Endometrium (tissue), 2 donors: ENCODE measurements at regions not wholly inside any gene's neighbourhood (a gene's known extent, or its start where the extent isn't known, plus 50 kb on each side); places are given as distances from the start of the nearest gene placed in this dataset.
A peak's percentile ranks its signal among the peaks of the same experiment; 100 is the strongest.

Source experiments
- FAIRE-seq: peaks from 2 replicates; lab custom pipeline; 2012; peaks lifted over from hg19 to GRCh38; lab: Jason Lieb, UNC
- donor health status: control.
- donor health status: control.

DNA sequence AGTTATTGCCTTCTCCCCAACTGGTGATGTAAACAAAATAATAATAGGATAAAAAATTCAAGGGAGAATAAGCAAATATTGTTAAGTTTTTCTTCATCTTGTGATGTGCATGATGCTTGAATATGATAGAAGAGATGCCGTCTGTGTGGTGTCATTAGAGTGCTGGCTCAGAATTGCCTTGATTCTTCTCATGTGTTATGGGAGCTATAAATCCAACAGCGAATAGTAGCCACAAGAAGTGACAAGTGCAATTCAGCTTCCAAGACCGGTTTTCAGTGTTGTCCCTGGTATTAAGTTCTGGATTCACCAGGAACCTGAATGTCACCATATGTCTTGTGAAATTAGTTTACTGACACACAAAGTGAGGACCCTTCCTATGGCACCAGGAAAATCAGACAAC lies 547.0 kb downstream of the NSUN3 start:
- FAIRE-seq = no peak

DNA sequence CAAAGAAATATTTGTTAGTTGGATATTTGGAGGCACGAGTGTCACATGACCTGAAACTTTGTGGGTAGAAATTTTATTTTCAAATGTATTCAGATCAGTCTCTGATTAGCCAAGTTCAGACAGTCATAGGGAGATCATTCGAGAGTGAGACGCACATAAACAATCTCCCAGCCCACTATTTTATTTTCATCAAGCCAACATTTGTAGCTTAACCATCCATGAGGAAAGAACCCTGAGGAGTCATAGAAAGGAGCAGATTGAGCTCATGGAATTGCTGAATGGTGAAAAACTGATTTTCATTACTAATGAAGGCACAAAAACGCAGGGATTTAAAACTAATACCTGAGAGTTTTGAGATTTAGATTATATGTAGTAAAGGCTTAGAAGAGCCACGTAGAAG lies 548.7 kb downstream of the NSUN3 start:
- FAIRE-seq = no peak

DNA sequence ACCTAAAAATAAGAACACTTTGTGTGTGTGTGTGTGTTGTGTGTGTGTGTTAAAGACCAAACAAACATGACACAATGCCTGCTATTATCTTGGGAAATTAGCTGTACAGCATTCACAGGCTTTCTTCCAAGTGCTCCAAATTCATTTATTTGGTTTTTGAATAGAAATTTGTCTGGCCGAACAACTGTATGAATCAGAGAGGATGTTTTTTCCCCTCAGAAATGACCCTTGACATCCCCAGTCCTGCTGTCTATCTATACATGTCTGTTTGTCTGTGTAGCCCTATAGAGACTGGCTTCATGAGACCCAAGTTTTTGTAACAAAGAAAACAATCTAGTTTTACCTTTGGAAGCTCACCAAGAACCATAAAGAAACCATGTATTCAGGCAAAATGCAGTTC lies 549.8 kb downstream of the NSUN3 start:
- no peak for FAIRE-seq

DNA sequence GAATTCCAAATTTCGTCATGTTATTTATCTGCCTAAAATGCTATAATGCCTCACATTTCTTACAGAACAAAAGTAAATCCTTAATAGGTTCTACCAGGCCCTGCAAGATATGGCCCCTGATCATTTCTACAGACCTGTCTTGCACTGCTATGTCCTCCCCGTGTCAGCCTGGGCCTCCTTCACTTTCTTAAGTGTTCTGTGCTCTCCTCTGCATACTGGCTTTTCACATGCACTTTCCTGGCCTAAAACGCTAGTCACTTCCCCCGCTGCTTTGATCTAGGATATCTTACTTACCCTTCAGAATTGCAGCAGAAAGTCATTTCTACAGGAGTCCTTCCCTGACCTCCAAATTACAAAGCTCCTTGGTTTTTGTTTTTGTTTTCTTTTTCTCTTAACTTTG lies 551.3 kb downstream of the NSUN3 start:
- no peak for FAIRE-seq

DNA sequence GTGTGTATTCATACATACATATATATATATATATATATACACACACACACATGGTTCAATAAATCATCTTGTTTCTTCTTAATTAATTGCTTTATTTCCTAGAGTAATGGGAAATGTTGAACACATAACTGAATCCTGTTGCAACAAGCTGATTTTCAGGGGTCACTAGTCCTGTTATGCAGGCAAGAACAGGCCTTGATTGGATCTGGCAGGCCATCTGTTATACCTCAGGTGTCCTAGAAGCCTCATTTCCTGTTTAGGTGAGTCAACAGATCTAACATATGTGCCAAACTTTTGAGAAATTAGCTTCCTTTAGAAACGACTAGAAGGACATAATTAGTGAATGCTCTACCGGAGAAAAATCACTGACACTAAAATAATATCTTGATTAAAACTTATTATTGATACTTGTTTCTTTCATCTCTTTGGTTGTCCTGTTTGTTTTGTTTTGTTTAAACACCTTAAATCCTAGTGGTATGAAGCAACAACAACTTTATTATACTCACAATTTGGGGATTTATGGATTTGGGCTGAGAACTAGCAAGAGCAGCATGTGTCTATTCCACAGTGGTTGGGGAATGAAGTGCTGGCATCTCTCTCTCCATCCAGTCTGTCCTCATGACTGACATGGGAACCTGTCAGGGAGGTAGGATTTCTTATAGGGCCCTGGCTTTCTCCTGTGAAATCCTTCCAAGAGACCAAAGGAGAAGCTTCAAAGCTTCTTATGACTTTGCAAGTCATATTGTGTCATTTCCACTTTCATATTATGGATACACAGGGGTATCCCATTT lies 552.6 kb downstream of the NSUN3 start:
- no peak for FAIRE-seq

DNA sequence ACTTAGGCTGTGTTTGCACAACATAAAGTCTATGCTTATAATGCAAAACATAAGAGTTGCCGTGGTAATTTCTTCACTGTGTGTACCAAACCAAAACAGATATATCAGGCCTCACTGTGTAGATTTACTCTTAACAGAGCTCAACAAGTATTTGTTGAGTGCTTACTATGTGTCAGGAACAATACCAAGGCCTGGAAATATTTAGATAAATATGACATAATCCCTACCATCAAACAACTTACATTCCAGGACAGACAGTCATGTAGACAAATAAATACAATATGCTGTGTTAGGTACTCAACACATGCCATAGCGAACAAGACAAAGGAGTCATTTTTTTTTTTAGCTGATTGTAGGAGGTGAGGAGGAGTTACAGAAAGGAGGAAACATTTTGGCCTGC lies 554.0 kb downstream of the NSUN3 start:
- no peak for FAIRE-seq

DNA sequence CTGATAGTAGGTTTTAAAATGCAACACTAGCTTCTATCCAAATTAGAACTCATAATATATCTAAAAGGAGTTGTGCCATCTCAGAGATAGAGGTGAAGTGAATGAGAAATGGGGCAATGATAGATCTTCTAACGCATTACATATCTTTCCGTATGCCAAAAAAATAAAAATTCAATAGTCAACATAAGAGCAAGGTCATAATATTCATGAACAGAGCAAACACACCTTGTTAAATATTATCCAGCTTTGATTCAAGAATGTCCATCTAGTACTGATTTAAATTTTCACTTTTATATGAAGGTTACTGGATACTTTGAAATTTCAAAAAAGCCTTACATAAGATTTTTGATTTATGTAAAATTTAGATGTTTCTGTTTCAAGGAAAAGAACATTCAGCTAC lies 554.5 kb downstream of the NSUN3 start:
- no peak for FAIRE-seq

DNA sequence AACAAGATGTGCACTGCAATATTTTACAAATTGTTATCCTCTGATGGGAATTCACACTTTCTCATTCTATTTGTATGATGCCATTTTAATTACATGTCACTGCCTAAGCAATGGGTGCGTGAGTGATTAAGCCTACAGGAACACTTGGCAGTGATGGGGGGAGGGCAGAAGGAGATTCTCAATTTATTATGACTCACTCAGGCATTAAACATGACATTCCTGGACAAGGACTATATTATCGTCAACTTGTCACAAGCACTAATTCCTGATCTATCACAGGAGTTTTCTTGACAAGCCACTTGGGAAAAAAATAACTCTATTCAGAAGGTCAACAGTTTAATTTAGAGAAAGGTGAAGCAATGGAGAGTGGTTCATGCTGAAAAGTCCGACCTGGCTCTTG lies 556.8 kb downstream of the NSUN3 start:
- FAIRE-seq = no peak

DNA sequence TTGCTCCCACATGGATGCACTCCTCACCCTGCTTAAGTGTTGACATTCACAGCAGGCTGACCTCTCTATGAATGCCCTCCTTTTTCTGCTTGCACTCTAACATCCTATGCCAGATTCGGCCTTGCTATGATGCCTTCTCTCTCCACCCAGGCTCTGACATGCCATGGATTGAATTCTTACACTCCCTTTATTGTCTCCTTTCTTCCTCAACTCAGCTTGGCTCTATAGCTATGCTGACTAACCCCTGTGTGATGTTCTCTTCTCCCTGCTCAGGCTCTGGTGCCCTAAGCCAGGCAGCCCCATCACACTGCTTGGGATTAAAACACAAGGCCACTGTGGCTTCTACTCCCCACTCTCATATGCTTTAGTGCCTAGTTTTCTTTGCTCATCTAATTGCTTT lies 563.7 kb downstream of the NSUN3 start:
- FAIRE-seq = no peak

DNA sequence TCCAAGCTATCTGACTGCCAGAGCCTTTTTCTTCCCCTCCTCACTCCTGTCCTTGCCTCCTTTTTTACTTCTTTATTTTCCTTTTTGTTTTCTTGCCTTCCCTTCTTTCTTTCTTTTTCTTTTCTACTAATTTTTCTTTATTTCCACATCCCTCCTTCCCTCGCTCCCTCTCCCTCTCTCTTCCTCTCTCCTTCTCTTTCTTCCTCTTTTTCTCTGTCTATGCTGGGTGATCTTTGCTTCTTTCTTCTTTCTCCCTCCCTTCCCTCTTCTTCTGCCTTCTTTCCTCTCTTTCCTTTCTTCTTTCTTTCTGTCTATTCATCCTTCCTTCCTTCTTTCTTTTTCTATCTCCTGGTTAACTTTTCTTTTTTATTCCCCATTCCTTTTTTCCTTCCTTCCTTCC lies 564.8 kb downstream of the NSUN3 start:
- no peak for FAIRE-seq

DNA sequence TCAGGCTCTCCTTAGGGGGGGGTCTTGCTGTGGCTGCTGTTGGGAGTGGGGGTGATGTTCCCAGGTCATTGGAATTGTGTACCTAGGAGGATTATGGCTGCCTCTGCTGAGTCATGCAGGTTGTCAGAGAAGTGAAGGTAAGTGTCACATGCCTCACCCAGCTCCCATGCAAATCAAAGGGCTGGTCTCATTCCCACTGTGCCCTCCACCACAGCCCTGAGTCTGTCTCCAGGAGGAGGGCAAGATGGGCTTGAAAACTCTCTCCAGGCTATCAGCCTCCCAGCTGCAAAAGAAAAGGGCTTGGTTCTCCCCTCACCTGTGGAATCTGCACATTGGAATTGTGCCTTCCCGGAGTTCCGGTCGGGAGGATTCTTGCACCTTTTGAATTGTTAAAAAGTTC lies 580.5 kb downstream of the NSUN3 start:
- no peak for FAIRE-seq

DNA sequence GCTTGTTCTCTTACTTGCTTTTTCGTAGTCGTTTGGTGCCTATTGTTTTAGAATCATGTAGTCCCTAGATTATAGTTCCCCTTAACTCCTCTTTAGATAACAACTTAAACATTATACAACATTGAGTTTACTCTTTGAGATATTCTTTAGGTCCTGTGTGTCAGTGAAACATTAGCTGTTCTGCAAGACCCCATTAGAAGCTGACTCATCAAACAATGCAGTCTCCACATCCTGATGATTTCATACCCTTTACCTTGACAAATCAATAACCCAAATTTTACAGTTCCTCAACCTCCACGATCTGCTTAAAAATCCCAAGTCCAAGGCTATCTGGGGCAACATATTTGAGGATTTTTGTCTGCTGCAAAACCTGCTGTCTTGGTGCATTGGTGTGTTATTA lies 582.9 kb downstream of the NSUN3 start:
- FAIRE-seq = no peak

DNA sequence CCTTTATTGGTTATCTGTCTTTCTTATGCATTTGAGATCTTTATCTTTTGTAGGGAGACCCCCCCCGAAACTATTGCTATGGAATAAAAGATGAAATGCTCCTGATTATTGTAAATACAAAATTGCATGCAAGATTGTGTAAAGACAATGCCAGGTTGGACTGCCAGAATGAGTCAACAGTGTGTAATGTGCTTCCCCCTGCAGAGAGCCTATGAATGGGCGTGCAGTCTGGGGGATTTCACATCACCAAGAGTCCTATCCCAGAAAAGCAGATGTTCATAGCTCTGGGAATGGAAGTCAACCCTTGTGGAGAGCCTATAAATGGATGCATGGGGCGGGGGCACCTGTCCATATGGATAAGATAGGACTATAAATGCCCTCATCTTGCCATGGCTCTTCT lies 584.3 kb downstream of the NSUN3 start:
- no peak for FAIRE-seq

DNA sequence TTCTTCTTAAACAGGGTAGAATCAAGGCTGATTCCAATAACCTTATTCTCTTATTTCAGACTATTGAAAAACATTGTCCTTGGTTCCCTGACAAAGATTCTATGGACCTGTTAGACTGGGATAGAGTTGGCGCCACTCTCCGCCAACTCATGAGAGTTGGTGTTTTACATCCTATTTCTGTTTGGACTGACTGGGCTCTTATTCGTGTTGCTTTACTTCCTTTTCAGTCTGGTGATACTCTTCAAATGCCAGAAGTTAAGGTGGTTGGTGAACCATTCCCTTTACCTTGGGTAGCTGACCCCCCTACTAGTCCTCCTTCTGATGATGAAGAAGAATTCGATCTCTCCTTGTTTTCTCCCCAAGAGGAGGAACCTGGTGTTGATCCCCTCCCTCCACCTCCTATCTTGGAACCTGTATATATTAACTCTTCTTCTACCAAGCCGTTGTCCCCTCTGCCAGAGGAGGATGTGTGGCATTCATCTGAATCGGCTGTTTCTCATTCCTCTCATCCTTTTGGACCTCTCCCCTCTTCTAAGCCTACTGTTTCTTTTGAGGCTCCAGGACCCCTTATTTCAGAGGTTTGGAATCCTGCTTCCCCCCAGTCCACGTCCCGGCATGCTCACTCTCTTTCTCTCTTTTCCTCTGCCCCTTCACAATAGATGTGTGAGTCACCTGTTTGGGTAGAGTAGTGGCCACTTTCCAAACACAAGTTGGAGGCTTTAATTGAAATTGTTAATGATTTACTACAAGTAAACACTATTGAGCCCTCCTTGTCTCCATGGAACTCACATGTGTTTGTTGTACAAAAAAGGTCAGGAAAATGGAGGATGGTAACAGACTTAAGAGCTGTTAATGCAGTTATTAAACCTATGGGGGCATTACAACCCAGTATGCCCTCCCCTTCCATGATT lies 585.7 kb downstream of the NSUN3 start:
- peak; percentile 77 for FAIRE-seq

DNA sequence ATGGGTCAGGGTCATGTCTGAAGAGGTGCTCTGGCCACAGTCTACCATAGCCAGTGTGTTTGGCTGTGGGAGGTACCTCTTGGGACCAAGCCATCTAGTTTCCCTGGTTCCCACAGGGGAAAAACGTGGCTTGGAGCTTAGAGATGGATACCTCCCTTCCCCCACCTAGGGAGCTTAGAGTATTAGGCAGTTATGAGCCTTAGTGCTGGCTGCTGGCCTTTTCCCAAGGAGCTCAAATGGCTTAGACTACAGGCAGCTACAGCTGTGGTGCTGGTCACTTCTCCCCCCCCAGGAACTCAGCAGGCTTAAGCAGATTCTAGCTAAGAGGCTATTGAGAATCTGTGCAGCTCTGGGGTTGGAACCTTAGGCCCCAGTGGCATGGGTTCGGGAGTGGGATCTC lies 591.2 kb downstream of the NSUN3 start:
- no peak for FAIRE-seq

DNA sequence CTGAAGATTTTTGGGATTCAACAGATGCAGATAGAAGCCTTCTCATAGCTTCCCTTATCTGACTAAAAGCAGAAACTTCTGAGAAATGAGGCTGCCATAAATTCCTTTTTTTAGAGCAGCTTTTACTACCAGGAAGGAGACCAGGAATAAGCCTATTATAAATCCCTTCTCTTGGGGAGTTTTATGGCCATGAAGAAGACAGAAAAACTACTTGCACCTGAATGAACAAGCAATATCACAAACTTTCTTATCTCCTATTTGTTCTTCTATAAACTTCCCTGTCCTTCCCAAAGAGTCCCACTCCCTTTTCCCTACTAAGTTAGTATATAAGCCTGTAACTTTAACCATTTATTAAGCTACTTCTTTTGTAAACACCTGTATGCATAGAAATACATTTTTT lies 603.1 kb downstream of the NSUN3 start:
- no peak for FAIRE-seq

DNA sequence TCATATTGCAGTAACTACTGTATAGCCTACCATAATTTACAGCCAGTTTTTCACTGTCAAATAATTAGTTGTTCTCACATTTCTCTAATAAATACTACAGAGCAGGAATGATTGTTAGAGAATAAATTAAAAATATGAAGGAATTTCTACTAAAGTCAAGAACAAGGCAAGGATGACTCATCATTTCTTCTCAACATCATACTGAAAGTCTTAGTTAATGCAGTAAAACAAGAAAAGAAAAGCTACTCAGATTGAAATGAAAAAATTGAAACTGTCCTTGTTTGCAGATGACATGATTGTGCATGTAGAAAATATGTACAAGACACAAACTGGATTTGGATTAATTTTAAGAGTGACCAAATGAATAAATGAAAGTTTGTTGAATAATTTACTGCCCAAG lies 608.2 kb downstream of the NSUN3 start:
- FAIRE-seq = no peak

DNA sequence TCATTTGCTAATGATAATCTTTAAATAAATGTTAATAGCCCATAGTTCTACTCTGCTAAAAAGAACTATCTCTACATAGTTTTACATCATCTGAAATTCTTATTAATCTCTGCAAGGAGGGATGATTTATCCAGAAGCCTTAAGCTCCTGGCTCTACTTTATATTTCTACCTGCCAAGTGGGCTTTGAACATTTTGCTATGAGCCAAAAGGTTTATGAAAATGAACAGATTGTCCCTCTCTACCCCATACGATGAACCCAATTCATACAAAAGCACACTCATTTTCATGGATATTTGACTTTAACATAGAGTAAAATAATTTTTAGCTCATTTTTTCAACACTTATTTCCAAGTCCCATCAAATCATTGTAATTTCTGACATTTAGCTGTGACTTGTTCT lies 611.0 kb downstream of the NSUN3 start:
- FAIRE-seq = no peak

DNA sequence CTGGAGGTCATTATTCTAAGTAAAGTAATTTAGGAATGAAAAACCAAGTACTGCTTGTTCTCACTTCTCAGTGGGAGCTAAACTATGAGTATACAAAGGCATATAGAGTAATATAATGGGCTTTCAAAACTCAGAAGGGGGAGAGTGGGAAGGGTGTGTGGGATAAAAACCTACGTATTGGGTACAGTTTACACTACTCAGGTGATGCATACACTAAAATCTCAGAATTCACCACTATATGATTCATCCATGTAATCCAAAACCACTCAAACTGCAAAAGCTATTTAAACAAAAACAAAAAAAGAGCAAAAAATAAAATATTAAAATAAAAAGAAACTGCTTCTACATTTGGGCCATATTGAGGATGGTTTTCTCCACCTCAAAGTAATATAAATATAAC lies 623.3 kb downstream of the NSUN3 start:
- no peak for FAIRE-seq

DNA sequence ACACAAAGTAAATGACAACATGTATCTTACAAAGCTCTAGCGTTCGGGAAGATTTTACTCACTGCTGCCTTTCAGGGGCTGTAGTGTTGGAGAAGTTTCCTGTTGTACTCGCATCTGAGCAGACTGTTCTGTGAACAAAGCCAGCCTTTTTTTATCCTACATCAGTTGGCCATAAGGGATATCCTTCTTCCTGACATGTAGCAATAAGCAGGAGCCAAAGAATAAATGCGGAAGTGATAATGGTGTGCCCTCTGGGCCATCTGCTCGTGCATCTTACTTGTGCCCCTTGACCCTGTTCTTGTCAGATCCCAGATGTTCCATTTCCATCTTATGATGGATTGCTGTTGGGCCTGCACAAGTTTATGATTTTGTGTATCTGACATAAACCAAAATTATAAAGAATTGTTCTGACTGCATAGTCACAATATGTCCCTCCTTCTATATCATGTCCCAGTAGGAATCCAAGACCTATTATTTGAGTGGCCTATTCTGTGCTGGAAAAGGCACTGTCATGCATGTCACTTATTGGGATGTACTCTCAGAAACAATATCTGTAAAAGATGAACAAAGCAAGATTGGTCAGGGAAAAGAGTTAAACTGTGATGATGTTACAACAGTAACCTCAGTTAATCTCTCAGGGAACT lies 631.3 kb downstream of the NSUN3 start:
- FAIRE-seq = no peak

DNA sequence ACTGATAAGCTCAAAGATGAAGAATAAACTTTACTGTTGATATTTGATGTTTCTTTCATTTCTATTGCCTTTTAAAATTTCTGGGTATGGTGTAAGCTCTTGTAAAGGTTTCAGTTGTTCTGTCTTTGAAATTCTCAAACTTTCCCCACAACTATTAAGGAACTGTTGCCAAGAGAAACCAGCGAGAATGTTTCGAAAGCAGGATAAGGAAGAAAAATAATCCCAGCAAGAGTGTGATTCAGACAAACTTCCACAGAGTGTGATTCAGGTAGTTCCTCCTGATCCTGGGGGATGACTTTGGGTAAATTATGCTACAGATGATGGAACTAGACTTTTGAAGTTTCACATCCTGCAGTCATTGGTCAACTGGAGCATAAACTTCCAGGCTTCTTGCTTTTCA lies 632.0 kb downstream of the NSUN3 start:
- no peak for FAIRE-seq

DNA sequence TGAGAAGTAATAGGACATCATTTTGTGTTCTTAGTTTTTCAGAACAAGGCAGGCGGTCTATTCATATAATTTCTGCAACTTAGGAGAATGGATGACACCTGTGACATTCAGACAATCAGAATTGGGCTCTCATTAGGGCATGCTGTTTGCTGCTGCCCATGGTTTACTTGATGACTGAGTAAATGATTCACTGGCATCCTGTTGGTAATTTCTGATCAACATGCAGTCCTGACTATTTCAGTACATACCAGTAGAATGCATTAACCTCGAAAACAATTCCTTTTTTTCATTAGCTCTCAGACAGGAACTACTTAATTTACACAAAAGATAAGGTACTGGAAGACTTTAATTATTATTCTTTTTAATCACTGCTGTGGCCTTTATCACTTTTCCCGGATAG lies 641.6 kb downstream of the NSUN3 start:
- FAIRE-seq = no peak

DNA sequence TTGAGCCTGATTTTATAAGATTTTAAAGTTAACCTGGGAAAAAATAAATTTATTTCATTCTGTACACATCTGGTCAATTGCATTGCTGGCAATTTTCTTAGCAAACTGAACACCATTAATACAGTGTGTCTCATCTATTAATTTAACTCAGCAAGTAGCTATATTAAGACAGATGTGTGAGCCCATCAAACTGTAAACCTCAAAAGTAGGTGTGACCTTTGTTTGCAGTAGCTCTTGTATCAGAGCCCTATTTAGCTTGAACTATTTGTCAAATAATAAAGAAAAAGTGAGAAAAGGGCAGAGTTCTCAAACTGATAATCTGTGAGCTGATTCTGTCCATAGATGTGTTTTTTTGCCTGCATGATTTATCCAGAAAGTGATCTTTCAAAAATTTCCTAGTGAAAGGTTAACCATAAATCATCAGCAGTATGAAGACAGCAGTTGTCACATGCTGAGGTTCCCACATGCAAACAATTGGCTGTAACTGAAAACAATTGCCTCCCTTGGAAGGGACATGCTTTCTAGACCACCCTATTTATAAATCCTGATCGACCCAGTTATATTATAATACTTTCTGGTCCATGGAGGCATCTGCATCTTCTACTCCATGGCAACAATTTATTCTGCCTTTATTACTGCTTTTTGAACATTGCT lies 646.5 kb downstream of the NSUN3 start:
- no peak for FAIRE-seq
